ENCODE measurements at regions not wholly inside any gene's neighbourhood (a gene's known extent, or its start where the extent isn't known, plus 50 kb on each side); places are given as distances from the start of the nearest gene placed in this dataset.

- Histone ChIP-seq H3K36me3 (no peaks in the 10 kb centered on the region), H3K9me3 (no peaks in the 10 kb centered on the region), H3K4me3 (no peak overlapping the region), H3K27ac (replicated peaks in 1 of 4) (no peak overlapping the region), H3K4me1 (peaks cover 0 to 6% (median 3%) of the 10 kb centered on the region in 4 donors), H3K27me3 (no peaks in the 10 kb centered on the region)
- intact Hi-C loops (cut with DNase I), result no loop called here
- TF ChIP-seq CTCF (IDR thresholded peaks at IDR 0.05) (no peak), POLR2A (IDR thresholded peaks at IDR 0.05; ENCODE audit: low read depth) (no peak), EP300 (IDR thresholded peaks at IDR 0.05) (no peak), POLR2AphosphoS5 (IDR thresholded peaks at IDR 0.05) (no peak)
- peak; percentile 55 for DNase-seq (ENCODE audit: extremely low spot score)
- 87% methylated on average over 3 of the region's 3 CpGs for WGBS
Measured at GRCh38 chr5:38039826-38040225, 200.0 kb upstream of the GDNF start.

- Histone ChIP-seq H3K27me3 (no peaks in the 10 kb centered on the region), H3K4me3 (no peak overlapping the region), H3K9me3 (no peaks in the 10 kb centered on the region), H3K27ac (replicated peaks in 1 of 4) (no peak overlapping the region), H3K36me3 (no peaks in the 10 kb centered on the region), H3K4me1 (peaks cover 0 to 6% (median 3%) of the 10 kb centered on the region in 4 donors)
- intact Hi-C loops (cut with DNase I), result no loop called here
- 78% methylated on average over 2 of the region's 2 CpGs for WGBS
- TF ChIP-seq EP300 (IDR thresholded peaks at IDR 0.05) (no peak), POLR2A (IDR thresholded peaks at IDR 0.05; ENCODE audit: low read depth) (no peak), CTCF (IDR thresholded peaks at IDR 0.05) (no peak), POLR2AphosphoS5 (IDR thresholded peaks at IDR 0.05) (no peak)
- peak; percentile 64 for DNase-seq (ENCODE audit: extremely low spot score)
Measured at GRCh38 chr5:38039091-38039490, 199.2 kb upstream of the GDNF start.

- Histone ChIP-seq H3K4me3 (no peak overlapping the region), H3K36me3 (no peaks in the 10 kb centered on the region), H3K9me3 (no peaks in the 10 kb centered on the region), H3K27ac (replicated peaks in 1 of 4) (no peak overlapping the region), H3K4me1 (no peaks in the 10 kb centered on the region), H3K27me3 (no peaks in the 10 kb centered on the region)
- no peak for DNase-seq (ENCODE audit: extremely low spot score)
- WGBS, result 91% methylated on average over 4 of the region's 4 CpGs
- intact Hi-C loops (cut with DNase I), result no loop called here
- TF ChIP-seq POLR2A (IDR thresholded peaks at IDR 0.05; ENCODE audit: low read depth) (no peak), POLR2AphosphoS5 (IDR thresholded peaks at IDR 0.05) (no peak), CTCF (IDR thresholded peaks at IDR 0.05) (no peak), EP300 (IDR thresholded peaks at IDR 0.05) (no peak)
Measured at GRCh38 chr5:38036765-38037164, 196.9 kb upstream of the GDNF start.

- Histone ChIP-seq H3K27me3 (no peaks in the 10 kb centered on the region), H3K4me3 (no peak overlapping the region), H3K27ac (replicated peaks in 1 of 4) (no peak overlapping the region), H3K9me3 (no peaks in the 10 kb centered on the region), H3K4me1 (no peaks in the 10 kb centered on the region), H3K36me3 (no peaks in the 10 kb centered on the region)
- TF ChIP-seq EP300 (IDR thresholded peaks at IDR 0.05) (no peak), POLR2AphosphoS5 (IDR thresholded peaks at IDR 0.05) (no peak), CTCF (IDR thresholded peaks at IDR 0.05) (no peak), POLR2A (IDR thresholded peaks at IDR 0.05; ENCODE audit: low read depth) (no peak)
- WGBS, result 100% methylated on average over 1 of the region's 1 CpG
- no peak for DNase-seq (ENCODE audit: extremely low spot score)
- intact Hi-C loops (cut with DNase I), result no loop called here
Measured at GRCh38 chr5:38032149-38032548, 192.3 kb upstream of the GDNF start.

- TF ChIP-seq EP300 (IDR thresholded peaks at IDR 0.05) (no peak), POLR2A (IDR thresholded peaks at IDR 0.05; ENCODE audit: low read depth) (no peak), CTCF (IDR thresholded peaks at IDR 0.05) (no peak), POLR2AphosphoS5 (IDR thresholded peaks at IDR 0.05) (no peak)
- no peak overlapping the region for H3K27ac ChIP-seq (replicated peaks in 1 of 4)
Measured at GRCh38 chr5:38031304-38031703, 191.5 kb upstream of the GDNF start.

More at GRCh38 chr5:38031304-38031703, 191.5 kb upstream of the GDNF start:
- no peaks in the 10 kb centered on the region for H3K9me3 ChIP-seq
- no peaks in the 10 kb centered on the region for H3K36me3 ChIP-seq
- no peaks in the 10 kb centered on the region for H3K4me1 ChIP-seq
- H3K4me3 ChIP-seq, result no peak overlapping the region
- WGBS, result 89% methylated on average over 1 of the region's 1 CpG
- DNase-seq (ENCODE audit: extremely low spot score), result no peak
- H3K27me3 ChIP-seq, result no peaks in the 10 kb centered on the region
- intact Hi-C loops (cut with DNase I), result no loop called here
